HS-5 (cell line): ENCODE measurements at regions not wholly inside any gene's neighbourhood (a gene's known extent, or its start where the extent isn't known, plus 50 kb on each side); places are given as distances from the start of the nearest gene placed in this dataset.

ENCODE experiments used
- DNase-seq: peaks from one replicate; pipeline ENCODE4 v3.0.0-alpha.2; 2012; ENCODE audit warnings: low read depth

- DNase-seq = no peak
Measured at GRCh38 chr2:48912110-48912509, 156.6 kb upstream of the LHCGR start.

- DNase-seq = no peak
Measured at GRCh38 chr2:48910961-48911360, 155.4 kb upstream of the LHCGR start.

DNA sequence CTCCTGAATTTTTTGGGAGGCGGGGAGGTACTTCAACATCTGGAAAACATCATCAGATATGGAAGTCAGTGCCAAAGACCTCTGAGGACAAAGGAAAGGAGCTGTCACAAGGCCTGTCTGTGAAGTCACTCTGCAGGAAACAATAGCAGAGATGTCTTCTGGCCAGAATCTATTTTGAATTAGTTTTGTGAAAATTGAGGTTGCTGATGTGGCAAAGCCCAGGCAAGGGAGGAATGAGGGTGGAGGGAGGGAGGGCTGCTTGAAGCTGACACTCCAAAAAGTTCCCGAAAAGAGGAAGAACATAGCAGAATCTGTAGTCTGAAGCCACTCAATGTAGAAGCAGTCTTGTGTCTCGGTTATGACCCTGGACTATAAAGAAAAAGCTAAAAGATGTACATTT lies 151.1 kb upstream of the LHCGR start:
- no peak for DNase-seq

DNA sequence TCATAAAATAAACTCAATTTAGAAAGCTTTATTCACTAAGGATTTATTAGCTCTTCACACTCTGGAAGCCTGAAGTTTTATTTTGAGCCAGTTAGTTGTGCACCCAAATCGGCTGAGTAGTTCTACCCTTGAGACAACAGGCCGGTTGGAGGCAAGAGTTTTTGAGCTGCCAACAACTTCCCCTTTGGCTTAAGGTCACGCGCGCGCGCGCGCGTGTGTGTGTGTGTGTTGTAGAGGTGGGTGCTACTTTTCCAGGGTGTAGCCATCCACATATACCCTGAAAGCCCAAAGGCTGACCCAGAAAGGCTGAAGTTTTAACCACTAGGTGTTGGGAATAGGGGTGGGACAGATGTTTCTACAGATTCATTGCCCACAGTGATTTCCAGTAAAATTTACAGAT lies 150.2 kb upstream of the LHCGR start:
- DNase-seq = no peak

- DNase-seq = no peak
Measured at GRCh38 chr2:48902521-48902920, 147.0 kb upstream of the LHCGR start.

DNA sequence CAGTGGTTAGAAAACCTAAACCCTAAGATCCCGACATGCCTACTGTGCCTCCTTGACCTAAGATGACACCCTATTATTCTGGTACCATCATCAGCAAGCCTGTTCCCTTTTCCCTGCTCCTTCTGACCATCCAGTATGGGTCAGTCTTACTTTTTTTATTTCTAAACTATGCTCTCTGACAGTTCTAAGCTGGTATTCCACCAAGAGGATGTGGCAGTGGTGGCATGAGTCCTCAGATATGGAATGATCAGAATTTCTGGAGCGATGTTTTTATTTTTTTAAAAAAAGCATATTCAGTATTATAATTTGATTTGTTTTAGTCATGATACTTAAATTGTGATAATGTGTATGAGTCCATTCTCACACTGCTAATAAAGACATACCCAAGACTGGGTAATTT lies 145.9 kb upstream of the LHCGR start:
- no peak for DNase-seq

DNA sequence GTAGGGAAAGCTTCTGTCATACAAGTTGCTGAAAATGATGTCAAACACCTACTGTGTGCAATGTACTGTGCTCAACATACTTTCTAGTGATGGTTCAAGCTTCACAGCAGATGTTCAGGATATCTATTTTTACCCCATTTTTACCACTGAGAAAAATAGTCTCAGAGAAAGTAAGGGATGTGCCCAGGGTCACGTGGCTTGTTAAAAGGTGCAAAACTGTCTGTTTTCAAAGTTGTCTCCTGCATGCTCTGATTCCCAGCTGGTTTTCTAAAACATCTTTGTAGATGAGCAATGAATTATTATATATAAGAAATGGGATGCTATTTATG lies 145.5 kb upstream of the LHCGR start:
- no peak for DNase-seq

DNA sequence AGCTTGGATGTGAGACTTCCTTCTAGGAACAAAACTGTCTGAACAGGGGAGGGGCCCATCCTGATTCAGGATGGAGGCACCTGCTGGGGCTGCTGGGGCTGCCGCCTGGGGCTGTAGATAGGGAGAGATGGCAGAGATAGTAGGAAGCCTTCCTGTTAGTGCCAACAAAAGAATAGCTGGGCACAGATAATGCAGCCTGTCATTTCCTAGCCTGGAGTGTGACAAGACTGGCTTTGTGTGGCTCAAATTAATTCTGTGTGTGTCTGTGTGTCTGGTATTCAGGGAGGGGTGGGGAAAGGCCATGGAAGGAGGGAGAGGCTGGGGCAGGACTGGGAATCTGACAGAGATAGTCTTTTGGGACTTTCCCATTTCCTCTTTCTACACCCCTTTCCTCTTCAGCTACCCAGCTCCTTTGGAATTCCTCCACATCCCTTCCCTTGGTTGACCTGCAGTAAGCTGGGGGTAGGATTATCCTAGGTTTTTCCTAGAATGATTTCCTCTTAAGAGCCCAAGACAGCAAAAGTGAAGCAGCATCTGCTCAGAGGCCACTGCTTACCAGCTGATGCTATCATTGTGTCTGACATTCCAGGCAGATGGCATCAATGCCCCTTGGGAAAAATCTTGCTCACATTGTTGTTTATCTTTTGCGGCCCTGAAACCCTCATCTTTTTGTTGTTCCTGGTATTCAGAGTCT lies 144.9 kb upstream of the LHCGR start:
- DNase-seq = peak; percentile 49

DNA sequence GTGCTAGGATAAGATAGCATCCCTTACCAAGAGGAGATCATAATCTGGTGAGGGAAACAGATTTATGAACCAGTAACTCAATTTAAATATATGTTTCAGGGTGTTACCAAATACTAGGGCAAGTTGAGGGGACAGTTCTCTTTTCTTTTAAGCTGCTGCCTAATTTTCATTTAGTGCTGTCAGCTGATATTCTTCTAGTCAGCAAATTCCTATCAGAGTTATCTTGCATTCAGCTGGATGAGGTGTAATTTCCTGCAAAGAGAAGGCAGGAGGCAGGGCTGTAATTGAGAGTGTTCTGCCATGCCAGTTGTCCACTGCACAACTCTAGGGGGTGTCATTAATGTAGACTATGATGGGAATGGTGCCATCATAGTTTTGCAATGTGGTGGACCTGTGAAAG lies 141.3 kb upstream of the LHCGR start:
- DNase-seq = no peak

- DNase-seq = no peak
Measured at GRCh38 chr2:48890454-48891131, 135.1 kb upstream of the LHCGR start.

GRCh38 chr2:48888066-48888465 lies 132.5 kb upstream of the LHCGR start:
- DNase-seq = no peak

- no peak for DNase-seq
Measured at GRCh38 chr2:48886919-48887318, 131.4 kb upstream of the LHCGR start.

DNA sequence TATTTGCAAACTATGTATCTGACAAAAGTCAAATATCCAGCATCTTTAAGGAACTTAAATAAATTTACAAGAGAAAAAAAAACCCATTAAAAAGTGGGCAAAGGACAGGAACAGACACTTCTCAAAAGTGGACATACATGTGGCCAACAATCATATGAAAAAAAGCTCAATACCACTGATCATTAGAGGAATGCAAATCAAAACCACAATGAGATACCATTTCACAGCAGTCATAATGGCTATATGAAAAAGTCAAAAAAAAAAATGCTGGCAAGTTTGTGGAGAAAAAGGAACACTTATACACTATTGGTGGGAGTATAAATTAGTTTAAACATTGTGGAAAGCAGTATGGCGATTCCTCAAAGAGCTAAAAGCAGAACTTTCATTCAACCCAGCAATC lies 130.3 kb upstream of the LHCGR start:
- no peak for DNase-seq

DNA sequence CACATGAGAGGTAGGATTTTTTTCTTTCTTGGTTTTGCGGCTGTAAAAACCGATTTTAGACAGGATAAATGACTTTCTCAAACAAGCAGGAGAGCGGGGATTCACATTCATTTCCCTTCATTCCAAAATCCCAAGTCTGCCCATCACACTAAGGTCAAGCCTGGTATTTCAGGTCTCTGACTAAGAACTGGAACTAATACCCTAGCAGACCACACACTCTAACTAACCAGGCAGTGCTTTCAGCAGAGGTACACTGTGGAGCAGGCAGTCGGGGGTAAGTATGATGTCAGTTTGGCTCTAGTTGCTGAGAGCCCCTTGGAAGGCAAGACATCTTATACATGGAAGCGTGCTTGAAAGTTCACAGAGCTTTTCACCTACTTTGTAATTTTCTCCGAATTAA lies 128.1 kb upstream of the LHCGR start:
- no peak for DNase-seq

GRCh38 chr2:48874282-48874681 lies 118.8 kb upstream of the LHCGR start:
- DNase-seq = no peak

- DNase-seq = no peak
Measured at GRCh38 chr2:48873666-48874065, 118.1 kb upstream of the LHCGR start.

DNA sequence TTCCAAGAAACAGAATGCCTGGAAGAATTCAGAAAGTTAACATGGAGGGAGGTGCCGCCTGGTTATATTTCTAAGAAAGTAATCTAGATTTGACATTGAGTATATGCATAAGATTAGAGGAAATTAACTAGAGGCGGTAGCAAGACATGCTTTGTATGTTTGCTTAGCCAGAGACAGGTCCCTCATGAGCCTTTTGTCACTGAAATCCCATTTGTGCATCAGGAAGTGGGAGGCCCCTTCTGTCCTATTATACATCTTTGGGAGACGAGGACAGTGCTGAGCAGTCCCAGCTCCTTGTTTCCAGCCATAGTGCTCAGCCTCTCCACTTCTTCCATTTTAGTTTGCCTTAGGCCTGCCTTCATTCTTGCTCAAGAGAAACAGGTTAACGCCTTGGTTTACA lies 115.4 kb upstream of the LHCGR start:
- no peak for DNase-seq

DNA sequence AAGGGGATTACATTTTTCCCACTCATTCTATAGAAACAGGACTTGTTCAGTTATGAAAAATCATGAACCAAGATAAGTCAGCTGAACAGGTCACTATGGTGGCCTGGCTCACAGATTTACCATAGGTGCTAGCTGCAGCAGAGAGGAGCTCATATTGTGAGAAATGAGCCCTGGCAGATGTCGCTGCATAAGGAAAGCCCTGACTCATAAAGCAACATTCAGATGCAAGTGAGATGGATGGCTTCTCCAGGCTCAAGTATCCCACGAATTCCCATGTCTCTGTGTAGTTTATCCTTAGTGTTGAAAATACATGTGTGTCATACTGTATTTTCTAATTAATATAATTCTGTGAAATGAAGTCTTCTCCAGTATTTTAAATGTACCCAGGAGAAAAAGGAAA lies 115.0 kb upstream of the LHCGR start:
- no peak for DNase-seq

- DNase-seq = no peak
Measured at GRCh38 chr2:48865704-48866103, 110.2 kb upstream of the LHCGR start.

DNA sequence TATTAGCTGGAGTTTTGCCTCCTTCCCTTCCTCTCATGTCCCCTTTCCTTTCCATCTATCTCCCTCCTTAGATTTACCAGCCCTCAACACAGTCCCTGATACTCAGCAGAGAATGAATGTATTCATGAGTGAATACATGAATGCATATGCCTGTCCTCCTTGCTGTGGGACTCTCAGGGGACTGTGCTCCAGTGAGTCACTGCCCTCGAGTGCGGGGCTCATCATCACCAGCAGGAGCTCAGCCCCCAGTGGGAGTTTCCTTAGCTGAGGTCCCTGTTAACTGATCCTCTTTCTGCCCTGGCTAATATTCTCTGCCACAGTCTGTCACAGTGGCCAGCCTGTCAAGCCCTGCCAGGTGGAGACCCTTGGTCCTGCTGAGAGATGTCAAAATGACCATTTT lies 104.9 kb upstream of the LHCGR start:
- DNase-seq = no peak

DNA sequence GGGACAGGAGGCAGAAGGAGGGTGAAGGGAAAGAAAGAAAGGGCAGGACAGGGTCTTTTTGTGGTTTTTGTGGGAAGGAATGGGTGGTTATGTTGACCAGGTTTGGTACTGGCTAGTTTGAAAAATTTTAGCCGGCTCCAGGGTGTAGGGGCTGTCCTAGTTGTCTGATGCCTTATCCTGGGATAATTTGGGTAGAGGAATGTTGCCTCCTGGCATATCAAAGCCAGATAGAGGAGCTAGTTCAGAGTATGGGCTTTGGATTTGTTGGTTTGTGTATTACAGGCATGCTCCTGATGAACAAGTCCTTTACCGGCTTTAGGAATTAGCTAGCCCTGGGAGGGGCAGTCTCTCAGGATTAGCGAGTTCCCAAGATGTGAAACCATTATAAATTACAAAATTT lies 101.1 kb upstream of the LHCGR start:
- DNase-seq = no peak

DNA sequence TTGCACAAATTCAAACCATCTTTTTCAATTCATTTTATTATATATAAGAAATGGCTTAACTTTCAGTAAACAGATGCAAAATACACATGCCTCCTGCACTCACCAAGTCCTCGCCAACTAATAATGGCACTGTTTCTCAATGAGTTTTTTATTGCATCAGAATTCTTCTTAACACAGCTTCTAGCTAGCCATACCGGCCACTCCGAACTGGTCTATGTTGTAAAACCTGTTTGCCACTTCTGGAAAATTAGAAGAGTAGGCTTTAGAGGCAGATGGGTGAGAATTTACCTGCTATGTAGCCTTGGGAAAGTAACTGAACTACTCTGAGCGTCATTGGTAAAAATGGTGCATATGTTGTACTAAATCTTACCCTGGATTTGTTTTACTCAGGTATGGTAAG lies 100.6 kb upstream of the LHCGR start:
- DNase-seq = no peak

GRCh38 chr2:48855142-48855541 lies 99.6 kb upstream of the LHCGR start:
- no peak for DNase-seq

GRCh38 chr2:48854681-48855080 lies 99.2 kb upstream of the LHCGR start:
- no peak for DNase-seq
